Lower lobe of right lung (tissue), 2 donors: ENCODE measurements at regions not wholly inside any gene's neighbourhood (a gene's known extent, or its start where the extent isn't known, plus 50 kb on each side); places are given as distances from the start of the nearest gene placed in this dataset.
"Not testable (repeated sequence)": the region's sequence is repeated elsewhere in the genome, so short reads cannot be mapped to it uniquely, and the experiment has no call there.

Experiments used
- ATAC-seq, 2 donors: fragments of 200-7000 bp; cut with Tn5 transposase; one replicate each; pipeline ENCODE4 v1.9.1; 2020 to 2022; ENCODE audit warnings: mild to moderate bottlenecking in 2 of 2, moderate library complexity in 2 of 2
- DNase-seq: peaks from one replicate; pipeline ENCODE4 v3.0.0-alpha.2; 2020
- H3K27ac ChIP-seq: fragments of 200-600 bp; one replicate; pipeline ENCODE4 v1.8.0; 2022
- H3K27me3 ChIP-seq: fragments of 200-600 bp; one replicate; pipeline ENCODE4 v1.8.0; 2022; ENCODE audit warnings: low read depth
- H3K36me3 ChIP-seq: fragments of 200-600 bp; one replicate; pipeline ENCODE4 v1.8.0; 2022; ENCODE audit warnings: mild to moderate bottlenecking
- H3K4me1 ChIP-seq: fragments of 200-600 bp; one replicate; pipeline ENCODE4 v1.8.0; 2022
- H3K4me3 ChIP-seq: fragments of 200-600 bp; one replicate; pipeline ENCODE4 v1.8.0; 2022; ENCODE audit warnings: mild to moderate bottlenecking
- H3K9me3 ChIP-seq: fragments of 200-600 bp; one replicate; pipeline ENCODE4 v1.8.0; 2022
- intact Hi-C: fragments of 100-400 bp; cut with DNase I; formaldehyde crosslinking; loops from one replicate; pipeline ENCODE4 v1.11.0; 2022
- TF ChIP-seq, protein P1 (sequence below): fragments of 200-600 bp; IDR thresholded peaks from one replicate; pipeline ENCODE4 v1.8.0; 2022; ENCODE audit warnings: antibody characterized with exemption, mild to moderate bottlenecking
- donor health status: DM: no; HTN: yes; CAD: no; lungs with severe emphysema.

DNA sequence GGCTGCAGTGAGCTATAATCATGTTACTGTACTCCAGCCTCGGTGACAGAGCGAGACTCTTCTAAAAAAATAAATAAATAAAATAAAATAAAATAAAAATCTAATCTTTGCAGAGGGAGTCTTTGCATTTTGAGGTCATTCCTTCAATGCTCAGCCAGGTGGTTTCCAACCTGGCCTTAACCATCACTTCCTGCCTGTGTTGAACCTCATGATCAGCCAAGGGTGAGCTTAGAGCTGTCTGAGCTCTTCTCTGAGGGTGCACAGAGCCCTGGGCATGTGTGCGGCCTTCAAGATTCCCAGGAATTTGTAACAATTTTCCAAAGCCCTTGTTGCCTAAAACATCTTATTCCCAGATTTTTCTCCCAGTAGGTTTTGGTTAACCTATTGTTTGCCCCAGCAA is 94.3 kb downstream of the KCNJ12 start:
- H3K27ac ChIP-seq, ATAC-seq, H3K27me3 ChIP-seq, DNase-seq, H3K4me1 ChIP-seq, intact Hi-C loops, H3K4me3 ChIP-seq, H3K9me3 ChIP-seq, H3K36me3 ChIP-seq: not testable (repeated sequence)

DNA sequence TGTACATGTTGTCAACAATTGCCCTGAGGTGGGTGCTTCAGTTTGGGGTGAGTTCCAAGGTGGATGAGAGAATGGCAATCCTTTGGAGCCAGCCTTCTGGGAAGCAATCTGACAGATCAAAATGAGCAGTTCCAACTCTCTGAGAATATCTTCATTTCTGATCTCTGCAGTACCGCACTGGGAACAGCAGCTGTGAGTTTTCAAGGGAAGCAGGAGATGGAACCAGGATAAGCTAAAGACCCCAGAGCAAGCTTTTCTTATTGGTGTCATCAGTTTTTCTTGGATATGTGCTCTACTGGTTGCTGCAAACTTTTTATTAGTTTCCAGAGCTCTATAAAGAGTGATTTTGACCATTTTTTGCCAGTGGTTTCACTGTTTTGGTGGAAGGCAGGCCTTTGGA is 94.7 kb downstream of the KCNJ12 start:
- TF ChIP-seq, protein P1, sequence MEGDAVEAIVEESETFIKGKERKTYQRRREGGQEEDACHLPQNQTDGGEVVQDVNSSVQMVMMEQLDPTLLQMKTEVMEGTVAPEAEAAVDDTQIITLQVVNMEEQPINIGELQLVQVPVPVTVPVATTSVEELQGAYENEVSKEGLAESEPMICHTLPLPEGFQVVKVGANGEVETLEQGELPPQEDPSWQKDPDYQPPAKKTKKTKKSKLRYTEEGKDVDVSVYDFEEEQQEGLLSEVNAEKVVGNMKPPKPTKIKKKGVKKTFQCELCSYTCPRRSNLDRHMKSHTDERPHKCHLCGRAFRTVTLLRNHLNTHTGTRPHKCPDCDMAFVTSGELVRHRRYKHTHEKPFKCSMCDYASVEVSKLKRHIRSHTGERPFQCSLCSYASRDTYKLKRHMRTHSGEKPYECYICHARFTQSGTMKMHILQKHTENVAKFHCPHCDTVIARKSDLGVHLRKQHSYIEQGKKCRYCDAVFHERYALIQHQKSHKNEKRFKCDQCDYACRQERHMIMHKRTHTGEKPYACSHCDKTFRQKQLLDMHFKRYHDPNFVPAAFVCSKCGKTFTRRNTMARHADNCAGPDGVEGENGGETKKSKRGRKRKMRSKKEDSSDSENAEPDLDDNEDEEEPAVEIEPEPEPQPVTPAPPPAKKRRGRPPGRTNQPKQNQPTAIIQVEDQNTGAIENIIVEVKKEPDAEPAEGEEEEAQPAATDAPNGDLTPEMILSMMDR = no peak
- DNase-seq = no peak
- H3K27ac ChIP-seq = no peak overlapping the region
- peaks cover 7% of the 10 kb centered on the region for H3K27me3 ChIP-seq
- ATAC-seq = no peak
- no peaks in the 10 kb centered on the region for H3K4me1 ChIP-seq
- no peaks in the 10 kb centered on the region for H3K36me3 ChIP-seq
- H3K4me3 ChIP-seq = no peak overlapping the region
- no peaks in the 10 kb centered on the region for H3K9me3 ChIP-seq
- intact Hi-C loops = no loop called here

DNA sequence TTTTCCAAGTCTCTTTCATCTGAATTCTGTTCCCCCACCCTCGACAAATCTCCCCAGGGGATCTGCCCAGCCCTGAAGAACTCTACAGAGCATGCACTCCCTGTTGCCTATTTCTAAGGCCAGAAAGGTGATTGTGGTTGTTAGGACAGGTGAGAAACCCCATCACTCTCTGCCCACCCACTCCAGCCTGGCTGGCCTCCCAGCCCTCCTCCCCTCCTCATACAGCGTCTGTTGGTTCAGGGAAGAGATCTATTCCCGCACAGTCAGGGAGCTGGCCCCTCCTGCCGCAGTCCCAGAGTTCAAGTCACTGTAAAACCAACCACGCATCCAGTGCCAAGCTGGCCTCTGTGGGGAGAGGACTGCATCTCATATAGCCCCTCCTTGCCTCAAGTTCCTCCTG is 98.7 kb downstream of the KCNJ12 start:
- TF ChIP-seq, protein P1 = no peak
- H3K27me3 ChIP-seq = peaks cover 8% of the 10 kb centered on the region
- no peak overlapping the region for H3K27ac ChIP-seq
- ATAC-seq (no peak), DNase-seq (no peak)
- H3K36me3 ChIP-seq = no peaks in the 10 kb centered on the region
- no peaks in the 10 kb centered on the region for H3K4me1 ChIP-seq
- H3K9me3 ChIP-seq = no peaks in the 10 kb centered on the region
- H3K4me3 ChIP-seq = no peak overlapping the region
- intact Hi-C loops = no loop called here

DNA sequence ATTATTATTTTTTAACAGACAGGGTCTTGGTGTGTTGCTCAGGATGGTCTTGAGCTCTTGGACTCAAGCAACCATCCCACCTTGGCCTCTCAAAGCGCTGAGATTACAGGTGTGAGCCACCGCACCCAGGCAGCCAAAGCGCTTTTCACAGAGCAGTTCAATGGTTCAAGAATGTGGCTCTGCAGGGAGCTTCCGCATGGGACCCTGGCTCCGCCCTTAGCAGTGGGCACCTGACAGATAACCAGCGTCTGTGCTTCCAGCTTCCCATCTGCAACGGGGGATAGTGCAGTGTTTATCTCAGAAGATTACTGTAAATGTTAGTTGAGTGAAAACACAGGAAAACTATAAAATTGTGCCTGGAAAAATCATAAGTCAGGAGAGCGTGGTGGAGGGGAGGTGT is 99.4 kb downstream of the KCNJ12 start:
- H3K4me3 ChIP-seq = no peak overlapping the region
- no peaks in the 10 kb centered on the region for H3K9me3 ChIP-seq
- intact Hi-C loops = no loop called here
- DNase-seq (no peak), ATAC-seq (no peak)
- no peaks in the 10 kb centered on the region for H3K4me1 ChIP-seq
- no peaks in the 10 kb centered on the region for H3K36me3 ChIP-seq
- H3K27ac ChIP-seq = no peak overlapping the region
- peaks cover 8% of the 10 kb centered on the region for H3K27me3 ChIP-seq
- TF ChIP-seq, protein P1 = no peak

DNA sequence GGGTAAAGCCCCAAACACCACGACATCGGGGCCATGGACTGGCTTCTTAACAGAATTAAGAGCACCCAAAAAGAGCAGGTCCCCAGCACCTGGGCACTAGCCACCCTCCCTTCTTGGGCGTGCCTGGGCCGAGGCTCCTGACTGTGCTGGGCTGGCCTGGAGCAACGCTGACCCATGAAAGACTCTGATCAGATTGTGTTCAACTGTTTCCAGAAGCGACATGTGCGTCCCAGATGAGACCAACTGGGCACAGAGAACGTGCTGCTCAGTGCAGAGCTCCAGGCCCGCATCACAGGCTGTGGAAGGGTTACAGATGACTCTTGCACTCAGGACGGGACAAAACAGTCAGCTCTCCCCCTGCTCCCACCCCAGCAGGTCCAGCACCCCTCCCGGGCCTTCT is 100.7 kb downstream of the KCNJ12 start:
- TF ChIP-seq, protein P1 = no peak
- no peak overlapping the region for H3K4me3 ChIP-seq
- no peak overlapping the region for H3K27ac ChIP-seq
- intact Hi-C loops = no loop called here
- no peaks in the 10 kb centered on the region for H3K36me3 ChIP-seq
- DNase-seq (no peak), ATAC-seq (no peak)
- no peaks in the 10 kb centered on the region for H3K9me3 ChIP-seq
- peaks cover 8% of the 10 kb centered on the region for H3K27me3 ChIP-seq
- H3K4me1 ChIP-seq = no peaks in the 10 kb centered on the region

DNA sequence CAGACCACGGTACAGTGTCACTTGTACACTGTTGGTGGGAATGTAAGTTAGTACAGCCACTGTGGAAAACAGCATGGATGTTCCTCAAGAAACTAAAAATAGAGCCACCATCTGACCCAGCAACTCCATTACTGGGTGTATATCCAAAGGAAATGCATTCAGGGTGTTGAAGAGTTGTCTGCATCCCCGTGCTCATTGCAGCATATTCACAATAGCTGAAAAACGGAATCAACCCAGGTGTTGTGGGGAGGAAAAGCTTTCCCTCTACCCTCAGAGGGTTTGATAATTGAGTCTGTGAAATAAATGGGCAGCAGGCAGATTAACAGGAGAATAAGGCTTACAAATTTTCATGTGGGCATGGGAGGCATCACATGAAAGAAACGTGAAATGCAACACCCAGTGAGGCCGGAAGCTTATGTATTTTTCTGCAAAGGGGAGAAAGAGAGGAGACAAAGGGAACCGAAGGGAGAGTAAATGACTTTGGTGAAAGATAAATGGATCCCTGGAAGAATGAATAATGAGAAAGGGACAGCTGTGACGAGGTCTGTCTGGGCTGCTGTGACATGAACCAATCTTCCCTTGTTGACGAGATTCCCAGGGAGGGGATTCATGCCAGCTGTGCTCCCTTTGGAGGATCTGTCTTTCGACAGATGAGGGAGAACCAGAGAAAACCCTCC is 106.2 kb downstream of the KCNJ12 start:
- TF ChIP-seq, protein P1 = no peak
- ATAC-seq (no peak), DNase-seq (no peak)
- Histone ChIP-seq H3K4me1 (no peaks in the 10 kb centered on the region), H3K36me3 (no peaks in the 10 kb centered on the region), H3K27me3 (peaks cover 5% of the 10 kb centered on the region), H3K9me3 (no peaks in the 10 kb centered on the region), H3K27ac (no peak overlapping the region), H3K4me3 (no peak overlapping the region)
- intact Hi-C loops = no loop called here

DNA sequence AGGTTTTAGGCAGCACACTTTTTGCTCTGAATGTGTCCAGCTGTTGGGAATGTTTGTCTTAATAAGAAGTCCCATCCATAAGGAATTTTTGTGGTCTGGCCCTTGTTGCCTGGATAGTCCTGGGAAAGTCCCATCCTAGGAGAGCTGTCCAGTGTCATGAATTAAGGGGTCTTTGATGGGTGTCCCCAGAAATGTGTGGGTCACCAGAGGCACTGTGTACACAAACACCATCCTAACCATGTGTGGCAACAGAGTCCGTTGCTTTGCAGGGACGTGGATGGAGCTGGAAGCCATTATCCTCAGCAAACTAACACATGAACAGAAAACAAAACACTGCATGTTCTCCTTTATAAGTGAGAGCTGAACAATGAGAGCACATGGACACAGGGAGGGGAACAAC is 111.9 kb downstream of the KCNJ12 start:
- H3K4me3 ChIP-seq, H3K27ac ChIP-seq, ATAC-seq, H3K27me3 ChIP-seq, H3K9me3 ChIP-seq, H3K4me1 ChIP-seq, DNase-seq, intact Hi-C loops, H3K36me3 ChIP-seq: not testable (repeated sequence)
